Endothelial cell of umbilical vein (primary cell): ENCODE measurements at regions not wholly inside any gene's neighbourhood (a gene's known extent, or its start where the extent isn't known, plus 50 kb on each side); places are given as distances from the start of the nearest gene placed in this dataset.

ENCODE experiments used
- BruUV-seq: library from RNA; stranded (reverse); fragments of 400-500 nt; replicated peaks from 2 replicates; lab custom pipeline; 2021; lab: Mats Ljungman, UMichigan
- CTCF ChIA-PET: fragments of 300-600, 350-600 bp; sonication (Branson Sonifier 250); formaldehyde crosslinking; loops from one replicate; lab custom pipeline; 2021; ENCODE audit warnings: antibody characterized with exemption, inconsistent platforms; lab: Charles Lee
- POLR2A ChIA-PET: fragments of 300-600, 350-600 bp; sonication (Branson Sonifier 250); formaldehyde crosslinking; loops from one replicate; lab custom pipeline; 2021; ENCODE audit warnings: antibody characterized with exemption, inconsistent platforms; lab: Charles Lee
- DNase-seq: peaks from one replicate; pipeline ENCODE4 v3.0.0-alpha.2; 2011; ENCODE audit warnings: low read depth, low spot score
- FAIRE-seq: peaks from 2 replicates; lab custom pipeline; 2011; peaks lifted over from hg19 to GRCh38; lab: Jason Lieb, UNC
- H2AFZ ChIP-seq: 2 replicates; pipeline ENCODE4 v1.6.0; 2012; ENCODE audit warnings: low read depth, low read length, control low read depth, inconsistent platforms
- H3K27ac ChIP-seq: 2 replicates; pipeline ENCODE4 v1.5.1; 2011; ENCODE audit warnings: low read depth, mild to moderate bottlenecking, control low read depth, low read length, moderate library complexity; ENCODE audit not compliant: insufficient read depth
- H3K27me3 ChIP-seq, 2 experiments: 2 replicates each; pipeline versions ENCODE4 v1.6.0 to v1.6.1; 2011; ENCODE audit warnings: low read length in 2 of 2, mixed read lengths in 1 of 2; ENCODE audit not compliant: control insufficient read depth in 2 of 2, insufficient read depth in 2 of 2
- H3K36me3 ChIP-seq, 2 experiments: 2 replicates in 1 of 2; 3 replicates in 1 of 2; pipeline ENCODE4 v1.5.1; 2011; ENCODE audit warnings: low read length in 2 of 2, mild to moderate bottlenecking in 1 of 2, moderate library complexity in 1 of 2; ENCODE audit not compliant: control insufficient read depth in 2 of 2, insufficient read depth in 2 of 2; ENCODE audit errors: extremely low read depth in 1 of 2
- H3K4me1 ChIP-seq: 3 replicates; pipeline ENCODE4 v1.5.1; 2011; ENCODE audit warnings: mild to moderate bottlenecking, low read length; ENCODE audit not compliant: control insufficient read depth, insufficient read depth; ENCODE audit errors: extremely low read depth
- H3K4me2 ChIP-seq: 2 replicates; pipeline ENCODE4 v1.6.1; 2011; ENCODE audit warnings: low read length, control low read depth, mixed read lengths; ENCODE audit not compliant: insufficient read depth
- H3K4me3 ChIP-seq, 3 experiments: fragments of 200-600 bp in 1 of 3; sonication (generic), shearing (Covaris generic) in 1 of 3; replicated peaks in 1 of 3; 2 replicates each; pipeline ENCODE4 v1.5.1; 2011 to 2016; ENCODE audit warnings: control low read depth in 3 of 3, low read length in 3 of 3, mild to moderate bottlenecking in 2 of 3, inconsistent platforms in 1 of 3, low read depth in 1 of 3, moderate library complexity in 1 of 3; ENCODE audit not compliant: insufficient read depth in 1 of 3
- H3K79me2 ChIP-seq: 2 replicates; pipeline ENCODE4 v1.6.0; 2012; ENCODE audit warnings: low read length, inconsistent platforms; ENCODE audit not compliant: control insufficient read depth, insufficient read depth
- H3K9ac ChIP-seq: replicated peaks from 2 replicates; pipeline ENCODE3; 2011; ENCODE audit warnings: low read length, control low read depth; ENCODE audit not compliant: insufficient read depth; ENCODE audit errors: extremely low read depth
- H3K9me1 ChIP-seq: replicated peaks from 3 replicates; pipeline ENCODE4 v1.6.0; 2011; ENCODE audit warnings: mild to moderate bottlenecking, low read length; ENCODE audit not compliant: control insufficient read depth, insufficient read depth; ENCODE audit errors: extremely low read depth
- H3K9me3 ChIP-seq: replicated peaks from 2 replicates; pipeline ENCODE4 v1.5.1; 2012; ENCODE audit warnings: low read length, inconsistent platforms; ENCODE audit not compliant: control insufficient read depth, insufficient read depth
- H4K20me1 ChIP-seq: replicated peaks from 2 replicates; pipeline ENCODE3; 2011; ENCODE audit warnings: mild to moderate bottlenecking, low read length; ENCODE audit not compliant: control insufficient read depth, insufficient read depth; ENCODE audit errors: extremely low read depth
- EZH2 ChIP-seq: IDR thresholded peaks from 2 replicates; pipeline ENCODE4 v1.6.1; 2012; ENCODE audit warnings: borderline replicate concordance, low read depth, mild to moderate bottlenecking, moderate library complexity, low read length, inconsistent platforms; ENCODE audit not compliant: severe bottlenecking
- GATA2 ChIP-seq: IDR thresholded peaks from 2 replicates; pipeline ENCODE4 v1.7.0; 2011; ENCODE audit warnings: low read depth, mild to moderate bottlenecking, moderate library complexity, mixed read lengths, low read length; ENCODE audit not compliant: insufficient read length, insufficient read depth
- JUN ChIP-seq: IDR thresholded peaks from 2 replicates; pipeline ENCODE4 v1.6.1; 2011; ENCODE audit warnings: borderline replicate concordance, low read depth; ENCODE audit not compliant: insufficient read length, insufficient read depth
- MYC ChIP-seq: IDR thresholded peaks from one replicate; pipeline ENCODE4 v1.6.1; 2011; ENCODE audit warnings: mild to moderate bottlenecking, low read depth, low read length
- POLR2A ChIP-seq: IDR thresholded peaks from 2 replicates; pipeline ENCODE4 v1.6.1; 2012; ENCODE audit warnings: low read depth, mild to moderate bottlenecking, control low read depth, low read length
- POLR2AphosphoS5 ChIP-seq: IDR thresholded peaks from 2 replicates; pipeline ENCODE4 v1.6.1; 2012; ENCODE audit warnings: low read depth, mild to moderate bottlenecking, control low read depth, low read length, moderate library complexity; ENCODE audit not compliant: insufficient read depth
- dilution Hi-C: fragments of 300-500 bp; cut with MboI; formaldehyde crosslinking; loops from one replicate; pipeline ENCODE4 v1.15.0; 2019; ENCODE audit warnings: low sequenced_read_pairs; ENCODE audit not compliant: extremely low pct_ligation_motif_present
- intact Hi-C: fragments of 100-400 bp; cut with micrococcal nuclease; formaldehyde crosslinking; loops from one replicate; pipeline ENCODE4 v1.10.0; 2022
- TF ChIP-seq, protein P1 (sequence below): IDR thresholded peaks from 2 replicates; pipeline ENCODE4 v1.6.1; 2011; ENCODE audit not compliant: insufficient read depth, insufficient read length
- TF ChIP-seq, protein P2 (sequence below), 2 donors: IDR thresholded peaks; 1 replicate in 1 of 2; 2 replicates in 1 of 2; pipeline ENCODE4 v1.5.1; 2011; ENCODE audit warnings: low read length in 2 of 2, mild to moderate bottlenecking in 2 of 2, moderate library complexity in 2 of 2, control low read depth in 1 of 2, inconsistent platforms in 1 of 2, low read depth in 1 of 2; ENCODE audit not compliant: insufficient read depth in 1 of 2; ENCODE audit errors: extremely low read depth in 1 of 2

- DNase-seq = no peak
- H3K9ac ChIP-seq = no peak overlapping the region
- H3K4me1 ChIP-seq = peaks cover 9% of the 10 kb centered on the region
- no peaks in the 10 kb centered on the region for H3K9me1 ChIP-seq
- no peak overlapping the region for H2AFZ ChIP-seq
- POLR2A ChIA-PET = no interaction called here
- H3K27me3 ChIP-seq = no peaks in the 10 kb centered on the region
- CTCF ChIA-PET = no interaction called here
- dilution Hi-C loops = no loop called here
- H3K9me3 ChIP-seq = no peaks in the 10 kb centered on the region
- H3K36me3 ChIP-seq = no peaks in the 10 kb centered on the region
- no peak for FAIRE-seq
- H3K4me2 ChIP-seq = no peak overlapping the region
- no peaks in the 10 kb centered on the region for H3K79me2 ChIP-seq
- no peak overlapping the region for H3K4me3 ChIP-seq
- TF ChIP-seq POLR2A (no peak), JUN (no peak), EZH2 (no peak), MYC (no peak), GATA2 (no peak), POLR2AphosphoS5 (no peak)
- TF ChIP-seq, protein P1, sequence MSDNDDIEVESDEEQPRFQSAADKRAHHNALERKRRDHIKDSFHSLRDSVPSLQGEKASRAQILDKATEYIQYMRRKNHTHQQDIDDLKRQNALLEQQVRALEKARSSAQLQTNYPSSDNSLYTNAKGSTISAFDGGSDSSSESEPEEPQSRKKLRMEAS = no peak
- TF ChIP-seq, protein P2, sequence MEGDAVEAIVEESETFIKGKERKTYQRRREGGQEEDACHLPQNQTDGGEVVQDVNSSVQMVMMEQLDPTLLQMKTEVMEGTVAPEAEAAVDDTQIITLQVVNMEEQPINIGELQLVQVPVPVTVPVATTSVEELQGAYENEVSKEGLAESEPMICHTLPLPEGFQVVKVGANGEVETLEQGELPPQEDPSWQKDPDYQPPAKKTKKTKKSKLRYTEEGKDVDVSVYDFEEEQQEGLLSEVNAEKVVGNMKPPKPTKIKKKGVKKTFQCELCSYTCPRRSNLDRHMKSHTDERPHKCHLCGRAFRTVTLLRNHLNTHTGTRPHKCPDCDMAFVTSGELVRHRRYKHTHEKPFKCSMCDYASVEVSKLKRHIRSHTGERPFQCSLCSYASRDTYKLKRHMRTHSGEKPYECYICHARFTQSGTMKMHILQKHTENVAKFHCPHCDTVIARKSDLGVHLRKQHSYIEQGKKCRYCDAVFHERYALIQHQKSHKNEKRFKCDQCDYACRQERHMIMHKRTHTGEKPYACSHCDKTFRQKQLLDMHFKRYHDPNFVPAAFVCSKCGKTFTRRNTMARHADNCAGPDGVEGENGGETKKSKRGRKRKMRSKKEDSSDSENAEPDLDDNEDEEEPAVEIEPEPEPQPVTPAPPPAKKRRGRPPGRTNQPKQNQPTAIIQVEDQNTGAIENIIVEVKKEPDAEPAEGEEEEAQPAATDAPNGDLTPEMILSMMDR (IDR thresholded peaks at IDR 0.05; ENCODE audit: extremely low read depth in 1 of 2, insufficient read depth in 1 of 2, low read depth in 1 of 2, low read length in 2 of 2) = no peak
- no peaks in the 10 kb centered on the region for H4K20me1 ChIP-seq
- intact Hi-C loops = no loop called here
- H3K27ac ChIP-seq = no peak overlapping the region
- no TSS peak for BruUV-seq
Observed at GRCh38 chr18:10140461-10141282, 226.9 kb downstream of the VAPA start.
